ENCODE measurements at regions not wholly inside any gene's neighbourhood (a gene's known extent, or its start where the extent isn't known, plus 50 kb on each side); places are given as distances from the start of the nearest gene placed in this dataset.

DNA sequence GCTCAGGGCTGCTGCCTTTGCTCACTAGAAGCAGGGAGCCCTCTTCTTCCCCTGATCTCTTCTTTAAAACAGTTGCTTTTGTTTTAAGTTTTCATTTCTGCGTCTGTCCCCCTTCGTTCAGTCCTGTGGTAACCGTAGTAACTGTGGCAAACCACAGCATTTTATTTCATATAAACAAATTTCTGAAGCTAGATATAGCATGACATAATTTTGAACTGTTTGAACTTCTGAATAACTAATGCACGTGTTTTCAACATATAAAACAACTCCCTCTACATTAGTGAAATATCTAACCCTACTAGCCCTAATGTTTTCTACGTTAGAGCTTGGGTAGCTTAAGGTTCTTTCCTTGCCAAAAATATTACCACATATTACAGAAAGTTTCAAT, 104.6 kb downstream of the DISP1 start:
- TF ChIP-seq, protein P1, sequence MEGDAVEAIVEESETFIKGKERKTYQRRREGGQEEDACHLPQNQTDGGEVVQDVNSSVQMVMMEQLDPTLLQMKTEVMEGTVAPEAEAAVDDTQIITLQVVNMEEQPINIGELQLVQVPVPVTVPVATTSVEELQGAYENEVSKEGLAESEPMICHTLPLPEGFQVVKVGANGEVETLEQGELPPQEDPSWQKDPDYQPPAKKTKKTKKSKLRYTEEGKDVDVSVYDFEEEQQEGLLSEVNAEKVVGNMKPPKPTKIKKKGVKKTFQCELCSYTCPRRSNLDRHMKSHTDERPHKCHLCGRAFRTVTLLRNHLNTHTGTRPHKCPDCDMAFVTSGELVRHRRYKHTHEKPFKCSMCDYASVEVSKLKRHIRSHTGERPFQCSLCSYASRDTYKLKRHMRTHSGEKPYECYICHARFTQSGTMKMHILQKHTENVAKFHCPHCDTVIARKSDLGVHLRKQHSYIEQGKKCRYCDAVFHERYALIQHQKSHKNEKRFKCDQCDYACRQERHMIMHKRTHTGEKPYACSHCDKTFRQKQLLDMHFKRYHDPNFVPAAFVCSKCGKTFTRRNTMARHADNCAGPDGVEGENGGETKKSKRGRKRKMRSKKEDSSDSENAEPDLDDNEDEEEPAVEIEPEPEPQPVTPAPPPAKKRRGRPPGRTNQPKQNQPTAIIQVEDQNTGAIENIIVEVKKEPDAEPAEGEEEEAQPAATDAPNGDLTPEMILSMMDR (IDR thresholded peaks at IDR 0.05; ENCODE audit: extremely low read depth in 1 of 2, insufficient read depth in 1 of 2, low read depth in 1 of 2, low read length in 2 of 2), result no peak
- TF ChIP-seq FOS (IDR thresholded peaks at IDR 0.05; ENCODE audit: borderline replicate concordance, insufficient read depth, low read length) (no peak), POLR2A (IDR thresholded peaks at IDR 0.05; ENCODE audit: low read depth, low read length) (no peak), MAX (IDR thresholded peaks at IDR 0.05; ENCODE audit: insufficient read depth, insufficient read length) (no peak), POLR2AphosphoS5 (IDR thresholded peaks at IDR 0.05; ENCODE audit: insufficient read depth, low read depth, low read length) (no peak), EZH2 (IDR thresholded peaks at IDR 0.05; ENCODE audit: borderline replicate concordance, low read depth, low read length, severe bottlenecking) (no peak), GATA2 (IDR thresholded peaks at IDR 0.05; ENCODE audit: insufficient read depth, insufficient read length, low read depth, low read length) (no peak), MYC (IDR thresholded peaks at IDR 0.05; ENCODE audit: low read depth, low read length) (no peak)
